Keratinocyte (primary cell): ENCODE measurements at regions not wholly inside any gene's neighbourhood (a gene's known extent, or its start where the extent isn't known, plus 50 kb on each side); places are given as distances from the start of the nearest gene placed in this dataset.

Experiments
- EZH2 ChIP-seq: IDR thresholded peaks from one replicate; pipeline ENCODE4 v1.6.1; 2012; ENCODE audit warnings: inconsistent platforms, mild to moderate bottlenecking, low read length, moderate library complexity
- TF ChIP-seq, protein P1 (sequence below), 3 experiments: IDR thresholded peaks in 1 of 3; conservative IDR thresholded peaks in 1 of 3; optimal IDR thresholded peaks in 1 of 3; 2 replicates in 2 of 3; 3 replicates in 1 of 3; pipeline versions ENCODE3 to v1.5.1; 2011; ENCODE audit warnings: low read length in 3 of 3, mild to moderate bottlenecking in 3 of 3, moderate library complexity in 2 of 3, control low read depth in 1 of 3, inconsistent platforms in 1 of 3; ENCODE audit not compliant: insufficient read depth in 2 of 3; ENCODE audit errors: extremely low read depth in 1 of 3

GRCh38 chr3:101144105-101144504, 150.9 kb upstream of the ABI3BP start:
- TF ChIP-seq, protein P1, sequence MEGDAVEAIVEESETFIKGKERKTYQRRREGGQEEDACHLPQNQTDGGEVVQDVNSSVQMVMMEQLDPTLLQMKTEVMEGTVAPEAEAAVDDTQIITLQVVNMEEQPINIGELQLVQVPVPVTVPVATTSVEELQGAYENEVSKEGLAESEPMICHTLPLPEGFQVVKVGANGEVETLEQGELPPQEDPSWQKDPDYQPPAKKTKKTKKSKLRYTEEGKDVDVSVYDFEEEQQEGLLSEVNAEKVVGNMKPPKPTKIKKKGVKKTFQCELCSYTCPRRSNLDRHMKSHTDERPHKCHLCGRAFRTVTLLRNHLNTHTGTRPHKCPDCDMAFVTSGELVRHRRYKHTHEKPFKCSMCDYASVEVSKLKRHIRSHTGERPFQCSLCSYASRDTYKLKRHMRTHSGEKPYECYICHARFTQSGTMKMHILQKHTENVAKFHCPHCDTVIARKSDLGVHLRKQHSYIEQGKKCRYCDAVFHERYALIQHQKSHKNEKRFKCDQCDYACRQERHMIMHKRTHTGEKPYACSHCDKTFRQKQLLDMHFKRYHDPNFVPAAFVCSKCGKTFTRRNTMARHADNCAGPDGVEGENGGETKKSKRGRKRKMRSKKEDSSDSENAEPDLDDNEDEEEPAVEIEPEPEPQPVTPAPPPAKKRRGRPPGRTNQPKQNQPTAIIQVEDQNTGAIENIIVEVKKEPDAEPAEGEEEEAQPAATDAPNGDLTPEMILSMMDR (optimal IDR thresholded peaks at IDR 0.05 in 1 of 3, IDR thresholded peaks at IDR 0.05 in 1 of 3, conservative IDR thresholded peaks at IDR 0.05 in 1 of 3; ENCODE audit: extremely low read depth in 1 of 3, insufficient read depth in 2 of 3, low read length in 3 of 3): no peak
- TF ChIP-seq EZH2: no peak
